DND-41 (cell line): ENCODE measurements at regions not wholly inside any gene's neighbourhood (a gene's known extent, or its start where the extent isn't known, plus 50 kb on each side); places are given as distances from the start of the nearest gene placed in this dataset.

Experiments
- EZH2 ChIP-seq: IDR thresholded peaks from 3 replicates; pipeline ENCODE4 v1.6.1; 2012; ENCODE audit warnings: borderline replicate concordance, low read depth, mild to moderate bottlenecking, moderate library complexity, low read length, inconsistent platforms; ENCODE audit not compliant: severe bottlenecking
- TF ChIP-seq, protein P1 (sequence below): IDR thresholded peaks from 2 replicates; pipeline ENCODE4 v1.5.1; 2012; ENCODE audit warnings: borderline replicate concordance, low read length, moderate library complexity, mild to moderate bottlenecking; ENCODE audit not compliant: poor library complexity, severe bottlenecking; ENCODE audit errors: extremely low read depth

GRCh38 chr16:86448306-86448890 lies 61.9 kb upstream of the FOXF1 start:
- TF ChIP-seq, protein P1, sequence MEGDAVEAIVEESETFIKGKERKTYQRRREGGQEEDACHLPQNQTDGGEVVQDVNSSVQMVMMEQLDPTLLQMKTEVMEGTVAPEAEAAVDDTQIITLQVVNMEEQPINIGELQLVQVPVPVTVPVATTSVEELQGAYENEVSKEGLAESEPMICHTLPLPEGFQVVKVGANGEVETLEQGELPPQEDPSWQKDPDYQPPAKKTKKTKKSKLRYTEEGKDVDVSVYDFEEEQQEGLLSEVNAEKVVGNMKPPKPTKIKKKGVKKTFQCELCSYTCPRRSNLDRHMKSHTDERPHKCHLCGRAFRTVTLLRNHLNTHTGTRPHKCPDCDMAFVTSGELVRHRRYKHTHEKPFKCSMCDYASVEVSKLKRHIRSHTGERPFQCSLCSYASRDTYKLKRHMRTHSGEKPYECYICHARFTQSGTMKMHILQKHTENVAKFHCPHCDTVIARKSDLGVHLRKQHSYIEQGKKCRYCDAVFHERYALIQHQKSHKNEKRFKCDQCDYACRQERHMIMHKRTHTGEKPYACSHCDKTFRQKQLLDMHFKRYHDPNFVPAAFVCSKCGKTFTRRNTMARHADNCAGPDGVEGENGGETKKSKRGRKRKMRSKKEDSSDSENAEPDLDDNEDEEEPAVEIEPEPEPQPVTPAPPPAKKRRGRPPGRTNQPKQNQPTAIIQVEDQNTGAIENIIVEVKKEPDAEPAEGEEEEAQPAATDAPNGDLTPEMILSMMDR: no peak
- TF ChIP-seq EZH2: no peak
